Pons (tissue), 1 donor: ENCODE measurements at regions not wholly inside any gene's neighbourhood (a gene's known extent, or its start where the extent isn't known, plus 50 kb on each side); places are given as distances from the start of the nearest gene placed in this dataset.

Source experiments
- DNase-seq: peaks from one replicate; pipeline ENCODE4 v3.0.0-alpha.2; 2016; ENCODE audit warnings: low spot score

- no peak for DNase-seq
These were observed 104.8 kb upstream of the SIRPA start for GRCh38 chr20:1790386-1790785.

- DNase-seq = no peak
These were observed 107.2 kb upstream of the SIRPA start for GRCh38 chr20:1788044-1788443.

- no peak for DNase-seq
These were observed 108.7 kb upstream of the SIRPA start for GRCh38 chr20:1786486-1786885.

GRCh38 chr20:1784586-1784985 is 110.6 kb upstream of the SIRPA start:
- DNase-seq = no peak

GRCh38 chr20:1783245-1783644 is 112.0 kb upstream of the SIRPA start:
- DNase-seq = no peak

GRCh38 chr20:1782181-1782580 is 113.0 kb upstream of the SIRPA start:
- no peak for DNase-seq

GRCh38 chr20:1779567-1779966 is 115.6 kb upstream of the SIRPA start:
- no peak for DNase-seq

- no peak for DNase-seq
These were observed 116.9 kb upstream of the SIRPA start for GRCh38 chr20:1778338-1778737.

GRCh38 chr20:1777476-1777820 is 117.8 kb upstream of the SIRPA start:
- DNase-seq = no peak

GRCh38 chr20:1776681-1777475 is 118.3 kb upstream of the SIRPA start:
- DNase-seq = peak; percentile 84

- DNase-seq = peak; percentile 21
These were observed 117.5 kb upstream of the SIRPG start for GRCh38 chr20:1775117-1775516.

- no peak for DNase-seq
These were observed 116.9 kb upstream of the SIRPG start for GRCh38 chr20:1774479-1774878.

- DNase-seq = no peak
These were observed 116.2 kb upstream of the SIRPG start for GRCh38 chr20:1773816-1774215.

GRCh38 chr20:1769491-1769890 is 111.9 kb upstream of the SIRPG start:
- no peak for DNase-seq

- DNase-seq = no peak
These were observed 109.2 kb upstream of the SIRPG start for GRCh38 chr20:1766731-1767130.

GRCh38 chr20:1764136-1765033 is 106.8 kb upstream of the SIRPG start:
- DNase-seq = peak; percentile 91

- DNase-seq = no peak
These were observed 104.0 kb upstream of the SIRPG start for GRCh38 chr20:1761598-1761997.

GRCh38 chr20:1761116-1761515 is 103.5 kb upstream of the SIRPG start:
- no peak for DNase-seq

GRCh38 chr20:1758765-1759164 is 101.2 kb upstream of the SIRPG start:
- DNase-seq = no peak

- DNase-seq = peak; percentile 43
These were observed 100.3 kb upstream of the SIRPG start for GRCh38 chr20:1757606-1758512.

- no peak for DNase-seq
These were observed 99.5 kb upstream of the SIRPG start for GRCh38 chr20:1757072-1757471.

- no peak for DNase-seq
These were observed 97.2 kb upstream of the SIRPG start for GRCh38 chr20:1754749-1755148.
